Gastroesophageal sphincter (tissue), 3 donors: ENCODE measurements at regions not wholly inside any gene's neighbourhood (a gene's known extent, or its start where the extent isn't known, plus 50 kb on each side); places are given as distances from the start of the nearest gene placed in this dataset.

Experiments used
- CTCF ChIP-seq, 4 experiments: fragments of 200-600 bp in 2 of 4; fragments of 450-650 bp in 2 of 4; sonication (generic) in 1 of 4; IDR thresholded peaks; one replicate each; pipeline ENCODE4 v1.5.1; 2017 to 2019; ENCODE audit warnings: antibody characterized with exemption in 4 of 4, mild to moderate bottlenecking in 2 of 4, moderate library complexity in 2 of 4
- EP300 ChIP-seq: sonication (generic); formaldehyde crosslinking; IDR thresholded peaks from one replicate; pipeline ENCODE4 v1.6.1; 2017; ENCODE audit warnings: antibody characterized with exemption, mild to moderate bottlenecking
- POLR2A ChIP-seq, 2 donors: fragments of 450-650 bp; IDR thresholded peaks; one replicate each; pipeline ENCODE4 v1.6.1; 2017; ENCODE audit warnings: antibody characterized with exemption in 2 of 2, mild to moderate bottlenecking in 2 of 2, moderate library complexity in 1 of 2

GRCh38 chr10:36042135-36042534 is 400.0 kb upstream of the FZD8 start:
- TF ChIP-seq CTCF (IDR thresholded peaks at IDR 0.05) (no peak), EP300 (no peak), POLR2A (IDR thresholded peaks at IDR 0.05) (no peak)
